IMR-90 (cell line): ENCODE measurements at regions not wholly inside any gene's neighbourhood (a gene's known extent, or its start where the extent isn't known, plus 50 kb on each side); places are given as distances from the start of the nearest gene placed in this dataset.

Source experiments
- ATAC-seq: fragments of 200-7000 bp; cut with Tn5 transposase; 2 replicates; pipeline ENCODE4 v1.9.1; 2020; ENCODE audit warnings: low read depth, mild to moderate bottlenecking, moderate library complexity
- BruUV-seq: library from RNA; stranded (reverse); fragments of 400-500 nt; replicated peaks from 2 replicates; lab custom pipeline; 2021; lab: Mats Ljungman, UMichigan
- CTCF ChIA-PET: fragments of 300-600 bp; formaldehyde crosslinking; extraction: SDS; loops from one replicate; lab custom pipeline; 2021; ENCODE audit warnings: antibody characterized with exemption; lab: Yijun Ruan, JAX
- POLR2A ChIA-PET: fragments of 300-600 bp; sonication (Branson Sonifier 250); formaldehyde crosslinking; loops from one replicate; lab custom pipeline; 2022; ENCODE audit warnings: antibody characterized with exemption; ENCODE audit not compliant: unreplicated experiment; lab: Charles Lee
- DNase-seq: peaks from one replicate; pipeline ENCODE4 v3.0.0; 2013
- H2AFZ ChIP-seq: replicated peaks from 2 replicates; pipeline ENCODE3; 2013; ENCODE audit warnings: low read length, mild to moderate bottlenecking; ENCODE audit not compliant: poor library complexity
- H2AK5ac ChIP-seq: 2 replicates; pipeline ENCODE4 v1.6.1; 2013; ENCODE audit warnings: low read depth, low read length, inconsistent platforms
- H2AK9ac ChIP-seq: replicated peaks from 2 replicates; pipeline ENCODE3; 2013; ENCODE audit warnings: mild to moderate bottlenecking, low read depth, low read length, moderate library complexity; ENCODE audit not compliant: poor library complexity
- H2BK120ac ChIP-seq: 2 replicates; pipeline ENCODE4 v1.6.1; 2013; ENCODE audit warnings: low read depth, low read length, inconsistent platforms
- H2BK15ac ChIP-seq: 3 replicates; pipeline ENCODE4 v1.6.1; 2013; ENCODE audit warnings: low read depth, low read length, inconsistent platforms
- H2BK20ac ChIP-seq: 2 replicates; pipeline ENCODE4 v1.6.1; 2013; ENCODE audit warnings: low read depth, mild to moderate bottlenecking, inconsistent platforms, low read length, moderate library complexity
- H2BK5ac ChIP-seq: 2 replicates; pipeline ENCODE4 v1.6.1; 2013; ENCODE audit warnings: mild to moderate bottlenecking, low read depth, low read length, inconsistent platforms; ENCODE audit not compliant: poor library complexity, severe bottlenecking
- H3K14ac ChIP-seq: replicated peaks from 2 replicates; pipeline ENCODE4 v1.6.1; 2013; ENCODE audit warnings: low read depth, low read length, inconsistent platforms
- H3K18ac ChIP-seq: 2 replicates; pipeline ENCODE4 v1.6.1; 2013; ENCODE audit warnings: low read depth, low read length, control low read depth
- H3K23ac ChIP-seq: 2 replicates; pipeline ENCODE4 v1.6.1; 2013; ENCODE audit warnings: low read depth, low read length, inconsistent platforms
- H3K27ac ChIP-seq: 2 replicates; pipeline ENCODE4 v1.5.1; 2013; ENCODE audit warnings: mild to moderate bottlenecking, control low read depth, low read length; ENCODE audit not compliant: insufficient read depth
- H3K27me3 ChIP-seq: 2 replicates; pipeline ENCODE4 v1.6.1; 2013; ENCODE audit warnings: low read length; ENCODE audit not compliant: control insufficient read depth, insufficient read depth
- H3K36me3 ChIP-seq: 2 replicates; pipeline ENCODE4 v1.6.1; 2013; ENCODE audit warnings: low read length, mixed read lengths; ENCODE audit not compliant: control insufficient read depth, insufficient read depth
- H3K4ac ChIP-seq: 2 replicates; pipeline ENCODE4 v1.6.1; 2013; ENCODE audit warnings: low read depth, low read length, inconsistent platforms
- H3K4me1 ChIP-seq: 2 replicates; pipeline ENCODE4 v1.6.1; 2013; ENCODE audit warnings: low read length, mixed read lengths; ENCODE audit not compliant: control insufficient read depth, insufficient read depth
- H3K4me2 ChIP-seq: 2 replicates; pipeline ENCODE4 v1.6.1; 2013; ENCODE audit warnings: low read depth, mild to moderate bottlenecking, control low read depth, low read length, moderate library complexity
- H3K4me3 ChIP-seq: 2 replicates; pipeline ENCODE4 v1.5.1; 2013; ENCODE audit warnings: low read depth, mild to moderate bottlenecking, control low read depth, low read length, moderate library complexity; ENCODE audit not compliant: insufficient read depth
- H3K56ac ChIP-seq: 2 replicates; pipeline ENCODE4 v1.6.1; 2013; ENCODE audit warnings: low read length, inconsistent platforms; ENCODE audit not compliant: insufficient read depth; ENCODE audit errors: extremely low read depth
- H3K79me1 ChIP-seq, 2 experiments: 2 replicates each; pipeline ENCODE4 v1.6.1; 2013; ENCODE audit warnings: low read length in 2 of 2, inconsistent platforms in 1 of 2, low read depth in 1 of 2
- H3K9ac ChIP-seq: 2 replicates; pipeline ENCODE4 v1.6.1; 2013; ENCODE audit warnings: low read depth, low read length, control low read depth
- H3K9me1 ChIP-seq: 2 replicates; pipeline ENCODE4 v1.6.1; 2013; ENCODE audit warnings: low read length, inconsistent platforms; ENCODE audit not compliant: insufficient read depth
- H3K9me3 ChIP-seq: 2 replicates; pipeline ENCODE4 v1.6.1; 2013; ENCODE audit warnings: low read length; ENCODE audit not compliant: control insufficient read depth, insufficient read depth
- H4K20me1 ChIP-seq: 2 replicates; pipeline ENCODE4 v1.6.1; 2013; ENCODE audit warnings: low read length, inconsistent platforms; ENCODE audit not compliant: insufficient read depth
- H4K5ac ChIP-seq: 2 replicates; pipeline ENCODE4 v1.6.1; 2013; ENCODE audit warnings: mild to moderate bottlenecking, low read depth, low read length, control low read depth
- H4K8ac ChIP-seq, 2 experiments: 2 replicates each; pipeline ENCODE4 v1.6.1; 2013; ENCODE audit warnings: low read depth in 2 of 2, low read length in 2 of 2, control low read depth in 1 of 2, inconsistent platforms in 1 of 2
- H4K91ac ChIP-seq: 2 replicates; pipeline ENCODE4 v1.6.1; 2013; ENCODE audit warnings: low read depth, low read length, inconsistent platforms; ENCODE audit not compliant: insufficient read depth
- FOS ChIP-seq: fragments of 150-350 bp; IDR thresholded peaks from 2 replicates; pipeline ENCODE4 v1.6.1; 2016; ENCODE audit warnings: low read depth, low read length
- WGBS, 2 experiments: methylation state at CpG; one replicate each; pipeline versions ENCODE4 v1.1.5 to v1.1.7; 2013; ENCODE audit warnings: missing lambda C conversion rate in 2 of 2; ENCODE audit not compliant: insufficient read length in 1 of 2; ENCODE audit errors: extremely low coverage in 2 of 2; 5-methylcytosine and 5-hydroxymethylcytosine counted together
- dilution Hi-C: fragments of 300-500 bp; cut with HindIII; formaldehyde crosslinking; loops from one replicate; pipeline ENCODE4 v1.14.3; 2018; ENCODE audit warnings: low sequenced_read_pairs; ENCODE audit not compliant: unreplicated experiment
- in situ Hi-C: fragments of 300-500 bp; cut with MboI; formaldehyde crosslinking; loops from 3 replicates; pipeline ENCODE4 v1.14.3; 2019; ENCODE audit warnings: low sequenced_read_pairs, inconsistent platforms, mixed read lengths
- intact Hi-C: fragments of 100-400 bp; cut with micrococcal nuclease; formaldehyde crosslinking; loops from 2 replicates; pipeline ENCODE4 v1.10.0; 2022

DNA sequence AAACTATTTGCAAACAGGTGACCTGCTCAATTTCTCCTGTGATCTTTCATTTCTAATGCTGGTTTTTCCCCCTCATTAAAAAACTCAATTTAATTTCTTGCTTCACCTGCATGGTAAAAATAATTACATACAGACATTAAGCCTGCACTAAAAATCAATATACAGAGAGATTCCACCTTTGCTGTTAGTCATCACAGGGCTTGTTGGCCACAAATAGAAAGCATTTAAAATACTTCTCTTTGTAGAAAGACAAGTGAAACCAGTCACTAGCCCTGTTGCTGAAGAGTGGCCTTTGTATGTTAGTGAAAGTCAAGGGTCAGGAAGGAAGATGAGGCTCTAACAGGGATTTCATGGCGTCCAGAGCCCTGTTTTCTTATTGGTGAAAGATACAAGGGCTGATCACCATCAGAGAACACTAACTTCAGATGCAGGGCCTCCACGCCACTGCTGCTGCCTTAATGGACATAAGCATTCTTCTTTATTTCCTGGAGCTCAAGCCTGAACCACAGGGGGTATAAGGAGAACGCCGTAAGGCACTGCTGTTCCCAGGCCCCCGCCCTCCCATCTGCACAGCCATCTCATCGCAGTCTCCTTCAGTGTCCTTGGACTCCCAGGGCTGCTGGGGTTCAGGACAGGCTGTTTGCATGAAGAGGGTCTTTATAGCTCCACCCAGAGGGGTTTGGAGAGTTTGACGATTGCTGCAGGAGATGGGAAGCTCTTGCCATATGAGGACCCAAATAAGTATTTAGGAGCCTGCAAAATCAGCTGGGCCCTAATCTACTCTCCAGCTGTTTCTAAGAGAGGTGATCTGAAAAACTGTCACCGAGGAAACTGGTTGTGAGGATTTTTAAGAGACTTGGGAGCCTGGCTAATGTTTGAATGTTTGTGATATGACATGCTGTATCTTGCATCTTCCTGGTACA is 117.3 kb upstream of the IRF2BP2 start:
- peak overlapping the region; percentile 38 for H3K14ac ChIP-seq
- dilution Hi-C loops (loop anchor here (25.0 kb wide), 1 partner anchor 110 kb away; no protein-coding TSS in a partner anchor), intact Hi-C loops (no loop called here), in situ Hi-C loops (loop anchor here (5.0 to 10.0 kb wide), 4 partner anchors 45 to 355 kb away; no protein-coding TSS in a partner anchor)
- peak overlapping the region; percentile 66 for H2BK120ac ChIP-seq
- H3K27ac ChIP-seq: peak overlapping the region; percentile 8; the same call in 1 of the 2 replicates
- no peak overlapping the region for H3K4me2 ChIP-seq
- H3K9ac ChIP-seq: no peak overlapping the region
- WGBS, 2 experiments: no CpG with 5 or more reads among the region's 8 CpGs
- H2BK20ac ChIP-seq: peak overlapping the region; percentile 80
- H2BK5ac ChIP-seq: peak overlapping the region; percentile 47
- H2AK9ac ChIP-seq: peak overlapping the region; percentile 38
- H2AFZ ChIP-seq: peak overlapping the region; percentile 12
- peak overlapping the region; percentile 63 for H3K4ac ChIP-seq
- no peaks in the 10 kb centered on the region for H3K36me3 ChIP-seq
- H4K5ac ChIP-seq: peak overlapping the region; percentile 55
- DNase-seq (peak; percentile 29), ATAC-seq (no peak)
- H2AK5ac ChIP-seq: peak overlapping the region; percentile 98
- H3K18ac ChIP-seq: peak overlapping the region; percentile 52
- ChIA-PET POLR2A (no interaction called here), CTCF (no interaction called here)
- H3K4me3 ChIP-seq: no peak overlapping the region
- no peaks in the 10 kb centered on the region for H4K20me1 ChIP-seq
- peak overlapping the region; percentile 79; the same call in 2 of the 3 replicates for H2BK15ac ChIP-seq
- H4K91ac ChIP-seq: peak overlapping the region; percentile 37
- no peak for TF ChIP-seq FOS
- H4K8ac ChIP-seq: peak overlapping the region in 1 of 2 experiments; percentile 70; a peak in 2 of 4 replicates
- no peaks in the 10 kb centered on the region for H3K9me3 ChIP-seq
- H3K27me3 ChIP-seq: no peaks in the 10 kb centered on the region
- no TSS peak for BruUV-seq
- H3K56ac ChIP-seq: no peak overlapping the region
- peak overlapping the region; percentile 48; the same call in 1 of the 2 replicates for H3K23ac ChIP-seq
- 0 out of 4 replicates have a peak, but pooled peaks cover 0 to 6% of the 10 kb centered on the region in 2 experiments for H3K79me1 ChIP-seq
- peaks cover 55% of the 10 kb centered on the region for H3K9me1 ChIP-seq
- H3K4me1 ChIP-seq: peaks cover 58% of the 10 kb centered on the region
